PC-9 (cell line): ENCODE measurements at regions not wholly inside any gene's neighbourhood (a gene's known extent, or its start where the extent isn't known, plus 50 kb on each side); places are given as distances from the start of the nearest gene placed in this dataset.

Source experiments
- CTCF ChIP-seq: fragments of 200-600 bp; sonication (generic); conservative IDR thresholded peaks from 2 replicates; pipeline ENCODE4 v1.6.1; 2017; ENCODE audit warnings: mixed run types, antibody characterized with exemption, mild to moderate bottlenecking, moderate library complexity
- EZH2 ChIP-seq: fragments of 200-600 bp; sonication (generic); IDR thresholded peaks from 2 replicates; pipeline ENCODE4 v1.8.0; 2017; ENCODE audit warnings: antibody characterized with exemption, low read depth

- TF ChIP-seq CTCF = no peak
- no peak for TF ChIP-seq EZH2
Observed at GRCh38 chr14:39694341-39694740, 262.1 kb upstream of the FBXO33 start.
